PFSK-1 (cell line): ENCODE measurements at regions not wholly inside any gene's neighbourhood (a gene's known extent, or its start where the extent isn't known, plus 50 kb on each side); places are given as distances from the start of the nearest gene placed in this dataset.

Experiments
- FOXP2 ChIP-seq: optimal IDR thresholded peaks from 2 replicates; pipeline ENCODE3; 2011; ENCODE audit warnings: borderline replicate concordance, control low read depth, inconsistent platforms; ENCODE audit not compliant: insufficient read depth; ENCODE audit errors: extremely low read length, extremely low read depth
- POLR2AphosphoS5 ChIP-seq: IDR thresholded peaks from 2 replicates; pipeline ENCODE4 v1.6.1; 2012; ENCODE audit warnings: low read depth, mild to moderate bottlenecking, control low read depth, low read length, moderate library complexity
- SIN3A ChIP-seq: IDR thresholded peaks from 2 replicates; pipeline ENCODE4 v1.6.1; 2012; ENCODE audit warnings: mild to moderate bottlenecking, low read length, moderate library complexity, borderline replicate concordance; ENCODE audit not compliant: insufficient read depth
- TAF1 ChIP-seq: IDR thresholded peaks from 2 replicates; pipeline ENCODE4 v1.6.1; 2012; ENCODE audit warnings: low read length, control low read depth, borderline replicate concordance; ENCODE audit not compliant: insufficient read depth
- TF ChIP-seq, protein P1 (sequence below), 2 experiments: IDR thresholded peaks; 2 replicates each; pipeline versions ENCODE4 v1.6.1 to v1.8.0; 2011 to 2012; ENCODE audit warnings: low read depth in 2 of 2, low read length in 2 of 2, control low read depth in 1 of 2, inconsistent platforms in 1 of 2, mild to moderate bottlenecking in 1 of 2, moderate library complexity in 1 of 2; ENCODE audit not compliant: insufficient read depth in 1 of 2

- no peak for TF ChIP-seq POLR2AphosphoS5
- TF ChIP-seq, protein P1, sequence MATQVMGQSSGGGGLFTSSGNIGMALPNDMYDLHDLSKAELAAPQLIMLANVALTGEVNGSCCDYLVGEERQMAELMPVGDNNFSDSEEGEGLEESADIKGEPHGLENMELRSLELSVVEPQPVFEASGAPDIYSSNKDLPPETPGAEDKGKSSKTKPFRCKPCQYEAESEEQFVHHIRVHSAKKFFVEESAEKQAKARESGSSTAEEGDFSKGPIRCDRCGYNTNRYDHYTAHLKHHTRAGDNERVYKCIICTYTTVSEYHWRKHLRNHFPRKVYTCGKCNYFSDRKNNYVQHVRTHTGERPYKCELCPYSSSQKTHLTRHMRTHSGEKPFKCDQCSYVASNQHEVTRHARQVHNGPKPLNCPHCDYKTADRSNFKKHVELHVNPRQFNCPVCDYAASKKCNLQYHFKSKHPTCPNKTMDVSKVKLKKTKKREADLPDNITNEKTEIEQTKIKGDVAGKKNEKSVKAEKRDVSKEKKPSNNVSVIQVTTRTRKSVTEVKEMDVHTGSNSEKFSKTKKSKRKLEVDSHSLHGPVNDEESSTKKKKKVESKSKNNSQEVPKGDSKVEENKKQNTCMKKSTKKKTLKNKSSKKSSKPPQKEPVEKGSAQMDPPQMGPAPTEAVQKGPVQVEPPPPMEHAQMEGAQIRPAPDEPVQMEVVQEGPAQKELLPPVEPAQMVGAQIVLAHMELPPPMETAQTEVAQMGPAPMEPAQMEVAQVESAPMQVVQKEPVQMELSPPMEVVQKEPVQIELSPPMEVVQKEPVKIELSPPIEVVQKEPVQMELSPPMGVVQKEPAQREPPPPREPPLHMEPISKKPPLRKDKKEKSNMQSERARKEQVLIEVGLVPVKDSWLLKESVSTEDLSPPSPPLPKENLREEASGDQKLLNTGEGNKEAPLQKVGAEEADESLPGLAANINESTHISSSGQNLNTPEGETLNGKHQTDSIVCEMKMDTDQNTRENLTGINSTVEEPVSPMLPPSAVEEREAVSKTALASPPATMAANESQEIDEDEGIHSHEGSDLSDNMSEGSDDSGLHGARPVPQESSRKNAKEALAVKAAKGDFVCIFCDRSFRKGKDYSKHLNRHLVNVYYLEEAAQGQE (IDR thresholded peaks at IDR 0.05; ENCODE audit: insufficient read depth in 1 of 2, low read depth in 2 of 2, low read length in 2 of 2): no peak
- no peak for TF ChIP-seq TAF1
- TF ChIP-seq SIN3A: no peak
- TF ChIP-seq FOXP2: no peak
Observed at GRCh38 chr10:6919077-6919476, 339.0 kb upstream of the PRKCQ start.
